ENCODE measurements at regions not wholly inside any gene's neighbourhood (a gene's known extent, or its start where the extent isn't known, plus 50 kb on each side); places are given as distances from the start of the nearest gene placed in this dataset.

DNA sequence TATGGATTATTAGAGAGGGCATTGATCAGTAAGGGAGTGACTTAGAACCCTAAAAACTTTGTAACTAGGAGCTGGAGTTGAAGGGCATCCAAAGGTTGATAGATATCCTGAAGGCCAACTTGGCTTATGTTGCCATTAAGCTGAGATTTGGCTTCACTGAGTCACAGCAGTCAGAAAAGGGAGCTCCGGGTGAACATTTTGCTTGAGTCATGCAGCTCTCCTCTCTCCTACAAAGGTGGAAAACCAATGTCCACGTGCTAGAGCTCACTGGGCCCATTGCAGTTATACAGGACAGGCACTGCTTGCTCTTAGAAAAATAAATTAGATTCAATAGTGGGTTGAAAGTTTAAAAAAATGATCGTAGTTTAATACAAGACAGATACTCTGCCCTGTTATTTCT lies 87.3 kb upstream of the LRIG3 start:
- Mint-ChIP-seq H3K27ac (no peak overlapping the region), H3K36me3 (ENCODE audit: low read depth) (no peaks in the 10 kb centered on the region), H3K9me3 (no peaks in the 10 kb centered on the region), H3K4me3 (no peak overlapping the region), H3K27me3 (no peaks in the 10 kb centered on the region), H3K4me1 (ENCODE audit: low read depth) (no peaks in the 10 kb centered on the region)
- no peak for DNase-seq

DNA sequence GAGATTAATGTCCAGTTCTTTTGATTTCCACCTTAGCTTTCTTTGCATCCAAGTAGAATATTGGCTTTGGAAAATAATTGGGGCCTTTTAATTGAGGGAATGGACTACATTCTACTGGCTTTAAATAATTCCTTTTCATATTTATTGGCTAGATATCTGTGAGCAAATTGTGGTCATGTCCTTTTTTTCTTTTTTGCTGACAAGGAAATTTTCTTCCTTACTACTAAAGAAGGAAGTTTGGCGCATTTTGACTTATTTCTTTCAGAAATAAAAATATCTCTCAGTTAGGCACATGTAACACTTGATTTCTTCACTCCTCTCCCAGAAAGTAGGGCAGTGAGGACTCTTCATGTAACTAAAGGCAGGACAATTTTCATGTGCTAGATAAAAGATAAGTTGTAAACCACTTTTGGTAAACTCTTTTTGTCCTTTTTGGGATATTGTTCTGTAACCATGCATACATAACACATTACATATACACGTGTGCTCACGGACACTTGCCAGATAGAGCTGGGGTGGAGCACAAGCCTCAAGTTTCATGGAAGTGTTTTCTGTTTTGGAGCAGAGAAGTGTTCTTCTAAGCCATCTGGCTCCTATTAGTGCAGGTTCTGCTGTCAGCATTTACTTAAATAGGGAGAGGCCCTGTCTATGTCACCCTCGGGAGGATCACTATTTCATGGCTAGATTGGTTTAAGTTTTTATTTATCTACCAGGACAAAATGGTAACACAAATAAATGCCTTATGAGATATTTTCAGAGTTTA lies 85.1 kb upstream of the LRIG3 start:
- H3K4me3 Mint-ChIP-seq = no peak overlapping the region

GRCh38 chr12:59004456-59004855 lies 84.2 kb upstream of the LRIG3 start:
- no peaks in the 10 kb centered on the region for H3K4me1 Mint-ChIP-seq (ENCODE audit: low read depth)
- H3K36me3 Mint-ChIP-seq (ENCODE audit: low read depth) = no peaks in the 10 kb centered on the region
- DNase-seq = no peak
- no peak overlapping the region for H3K4me3 Mint-ChIP-seq
- H3K9me3 Mint-ChIP-seq = no peaks in the 10 kb centered on the region
- no peaks in the 10 kb centered on the region for H3K27me3 Mint-ChIP-seq
- no peak overlapping the region for H3K27ac Mint-ChIP-seq

More for the DNA sequence above, 85.1 kb upstream of the LRIG3 start:
- DNase-seq = no peak
- Mint-ChIP-seq H3K9me3 (no peaks in the 10 kb centered on the region), H3K4me1 (ENCODE audit: low read depth) (no peaks in the 10 kb centered on the region), H3K36me3 (ENCODE audit: low read depth) (no peaks in the 10 kb centered on the region), H3K27me3 (no peaks in the 10 kb centered on the region), H3K27ac (no peak overlapping the region)

GRCh38 chr12:58995666-58996363 lies 75.5 kb upstream of the LRIG3 start:
- no peaks in the 10 kb centered on the region for H3K4me1 Mint-ChIP-seq (ENCODE audit: low read depth)
- H3K36me3 Mint-ChIP-seq (ENCODE audit: low read depth) = no peaks in the 10 kb centered on the region
- H3K9me3 Mint-ChIP-seq = peaks cover 2% of the 10 kb centered on the region
- no peak overlapping the region for H3K4me3 Mint-ChIP-seq
- no peak for DNase-seq
- H3K27ac Mint-ChIP-seq = no peak overlapping the region
- H3K27me3 Mint-ChIP-seq = no peaks in the 10 kb centered on the region

DNA sequence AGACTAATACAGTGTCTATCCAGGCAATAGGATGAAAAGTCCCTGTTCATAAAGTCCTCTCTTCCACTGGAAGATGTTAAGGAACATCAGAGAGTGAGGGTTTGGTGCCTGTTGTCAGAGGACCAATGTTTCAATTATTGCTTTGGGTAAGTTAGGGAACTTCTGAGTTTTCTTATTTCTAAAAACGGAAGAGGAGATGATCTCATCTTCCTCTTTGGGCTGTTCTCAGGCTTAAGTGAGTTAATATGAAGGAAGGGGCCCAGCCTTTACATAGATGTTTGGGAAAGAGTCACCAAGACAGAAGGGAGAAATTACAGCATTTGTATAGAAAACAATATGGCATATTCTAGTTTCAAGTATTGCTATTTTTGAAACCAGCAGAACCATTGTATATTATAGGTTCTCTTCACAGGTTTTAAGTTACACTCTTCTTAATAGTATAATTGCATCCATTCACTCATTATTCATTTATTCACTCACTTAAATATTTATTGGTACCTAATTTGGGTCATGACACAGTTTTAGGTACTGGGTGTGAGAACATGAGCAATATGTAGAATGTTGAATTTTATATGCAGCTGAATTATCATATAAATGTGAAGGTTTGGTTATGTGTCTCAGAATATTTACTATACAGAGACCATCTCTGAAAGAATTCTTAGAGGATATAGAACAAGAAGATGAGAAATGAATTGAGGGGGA lies 68.5 kb upstream of the LRIG3 start:
- Mint-ChIP-seq H3K27me3 (no peaks in the 10 kb centered on the region), H3K36me3 (ENCODE audit: low read depth) (no peaks in the 10 kb centered on the region), H3K4me1 (ENCODE audit: low read depth) (no peaks in the 10 kb centered on the region), H3K4me3 (no peak overlapping the region), H3K9me3 (peaks cover 12% of the 10 kb centered on the region), H3K27ac (no peak overlapping the region)
- no peak for DNase-seq

DNA sequence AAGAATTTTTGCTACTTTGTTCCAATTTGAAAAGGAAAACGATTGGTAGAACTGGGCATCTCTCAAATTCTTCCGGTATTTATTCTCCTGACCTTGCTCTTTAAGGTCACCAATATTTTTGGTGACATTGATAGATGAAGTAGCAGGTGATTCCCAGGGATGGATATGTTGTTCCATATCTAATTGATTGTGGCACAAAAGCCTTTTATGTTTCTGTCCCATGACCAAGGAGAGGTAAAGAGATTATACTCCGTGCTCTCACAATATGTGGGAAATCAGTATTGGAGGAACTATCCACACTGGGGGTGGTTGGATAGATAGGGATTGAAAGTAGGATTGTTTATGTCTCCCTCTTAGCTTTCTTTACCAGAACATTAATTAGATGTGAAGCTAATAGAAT lies 61.7 kb upstream of the LRIG3 start:
- DNase-seq = no peak
- Mint-ChIP-seq H3K4me1 (ENCODE audit: low read depth) (no peaks in the 10 kb centered on the region), H3K9me3 (peaks cover 4% of the 10 kb centered on the region), H3K27me3 (no peaks in the 10 kb centered on the region), H3K36me3 (ENCODE audit: low read depth) (no peaks in the 10 kb centered on the region), H3K27ac (no peak overlapping the region), H3K4me3 (no peak overlapping the region)

DNA sequence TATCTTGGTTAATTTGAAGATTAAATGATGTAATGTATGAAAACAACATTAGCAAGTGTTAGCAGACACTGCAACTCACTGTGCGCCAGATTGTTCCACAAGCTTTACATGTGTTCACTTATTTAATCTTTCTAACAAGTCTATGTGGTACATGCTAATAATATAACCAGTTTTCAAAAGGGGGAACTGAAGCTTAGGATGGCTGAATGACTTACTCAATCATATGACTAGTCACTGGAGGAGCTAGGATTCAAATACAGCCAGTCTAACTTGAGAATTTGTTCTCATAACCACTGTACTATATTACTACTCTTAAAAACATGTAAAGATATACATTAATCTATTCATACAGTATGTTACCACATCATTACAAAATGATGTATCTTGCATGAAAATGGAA lies 60.5 kb upstream of the LRIG3 start:
- H3K4me1 Mint-ChIP-seq (ENCODE audit: low read depth) = no peaks in the 10 kb centered on the region
- H3K27ac Mint-ChIP-seq = no peak overlapping the region
- H3K4me3 Mint-ChIP-seq = no peak overlapping the region
- no peaks in the 10 kb centered on the region for H3K27me3 Mint-ChIP-seq
- no peaks in the 10 kb centered on the region for H3K36me3 Mint-ChIP-seq (ENCODE audit: low read depth)
- DNase-seq = no peak
- peaks cover 4% of the 10 kb centered on the region for H3K9me3 Mint-ChIP-seq

DNA sequence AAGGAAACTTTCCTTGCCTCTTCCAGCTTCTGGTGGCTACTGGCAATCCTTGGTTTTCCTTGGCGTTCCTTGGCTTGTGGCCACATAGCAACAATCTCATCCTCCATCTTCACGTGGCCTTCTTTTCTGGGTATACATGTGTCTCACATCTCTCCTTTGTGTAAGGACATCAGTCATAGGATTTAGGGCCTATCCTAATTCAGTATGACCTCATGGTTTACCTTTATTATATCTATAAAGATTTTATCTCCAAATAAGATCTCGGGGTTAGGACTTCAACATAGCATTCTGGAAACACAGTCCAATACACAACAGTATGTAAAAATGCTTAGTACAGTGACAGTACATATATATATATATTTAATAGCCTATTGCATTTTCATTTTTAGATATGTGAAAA lies 58.4 kb upstream of the LRIG3 start:
- H3K27ac Mint-ChIP-seq = no peak overlapping the region
- DNase-seq = no peak
- no peaks in the 10 kb centered on the region for H3K36me3 Mint-ChIP-seq (ENCODE audit: low read depth)
- H3K4me3 Mint-ChIP-seq = no peak overlapping the region
- H3K9me3 Mint-ChIP-seq = peaks cover 2% of the 10 kb centered on the region
- H3K4me1 Mint-ChIP-seq (ENCODE audit: low read depth) = no peaks in the 10 kb centered on the region
- H3K27me3 Mint-ChIP-seq = no peaks in the 10 kb centered on the region

DNA sequence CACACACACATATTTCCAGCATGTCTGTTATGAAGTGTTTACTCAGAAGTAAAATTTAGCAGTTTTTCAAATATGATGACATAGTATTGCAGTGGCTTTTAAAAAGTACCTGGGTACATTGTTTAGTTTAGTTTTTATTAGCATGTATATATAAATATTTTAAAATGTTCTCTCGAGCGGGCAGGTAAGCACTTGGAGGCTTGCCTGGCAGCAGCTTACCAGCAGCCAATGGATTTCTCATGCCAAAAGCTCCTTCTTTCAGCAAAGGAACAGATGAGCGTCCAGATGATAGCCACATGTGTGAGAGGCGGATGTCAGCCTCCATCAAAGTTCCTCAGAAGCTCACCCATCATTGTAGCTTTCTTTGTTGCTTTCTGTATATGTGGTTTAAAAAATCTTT lies 57.2 kb upstream of the LRIG3 start:
- H3K27me3 Mint-ChIP-seq = no peaks in the 10 kb centered on the region

GRCh38 chr12:58976146-58976545 lies 55.8 kb upstream of the LRIG3 start:
- Mint-ChIP-seq H3K4me3 (no peak overlapping the region), H3K27me3 (no peaks in the 10 kb centered on the region), H3K9me3 (no peaks in the 10 kb centered on the region), H3K4me1 (ENCODE audit: low read depth) (no peaks in the 10 kb centered on the region), H3K36me3 (ENCODE audit: low read depth) (no peaks in the 10 kb centered on the region), H3K27ac (no peak overlapping the region)
- DNase-seq = no peak

More for the DNA sequence above, 57.2 kb upstream of the LRIG3 start:
- Mint-ChIP-seq H3K36me3 (ENCODE audit: low read depth) (no peaks in the 10 kb centered on the region), H3K4me3 (no peak overlapping the region), H3K27ac (no peak overlapping the region), H3K9me3 (peaks cover 2% of the 10 kb centered on the region), H3K4me1 (ENCODE audit: low read depth) (no peaks in the 10 kb centered on the region)
- DNase-seq = no peak

Measured in activated T-cell treated with anti-CD3 and anti-CD28 coated beads, Interleukin-2, amount 50 U/mL, for 24 hours (primary cell).